Erythroblast (primary cell): ENCODE measurements at regions not wholly inside any gene's neighbourhood (a gene's known extent, or its start where the extent isn't known, plus 50 kb on each side); places are given as distances from the start of the nearest gene placed in this dataset.

Experiments
- GATA1 ChIP-seq: IDR thresholded peaks from 2 replicates; pipeline ENCODE4 v1.6.1; 2011; ENCODE audit warnings: low read depth, mild to moderate bottlenecking, control low read depth, low read length, moderate library complexity
- POLR2A ChIP-seq: IDR thresholded peaks from 2 replicates; pipeline ENCODE4 v1.6.1; 2011; ENCODE audit warnings: mild to moderate bottlenecking, low read length

GRCh38 chrX:33285550-33285949, 74.2 kb upstream of the DMD start:
- TF ChIP-seq POLR2A (no peak), GATA1 (no peak)
